ENCODE measurements at regions not wholly inside any gene's neighbourhood (a gene's known extent, or its start where the extent isn't known, plus 50 kb on each side); places are given as distances from the start of the nearest gene placed in this dataset.
A peak's percentile ranks its signal among the peaks of the same experiment; 100 is the strongest.

- H3K9me3 Mint-ChIP-seq (ENCODE audit: low read depth): no peaks in the 10 kb centered on the region
- H3K36me3 Mint-ChIP-seq (ENCODE audit: insufficient read depth): no peaks in the 10 kb centered on the region
- TF ChIP-seq CTCF (IDR thresholded peaks at IDR 0.05; ENCODE audit: unreplicated experiment): peak; percentile 33
- H3K27me3 Mint-ChIP-seq: peaks cover 6% of the 10 kb centered on the region
- H3K4me1 Mint-ChIP-seq (ENCODE audit: low read depth): peaks cover 7% of the 10 kb centered on the region
- H3K27ac Mint-ChIP-seq: no peak overlapping the region
- DNase-seq (ENCODE audit: low spot score, unreplicated experiment): no peak
- H3K4me3 Mint-ChIP-seq (ENCODE audit: low read depth): no peak overlapping the region
These were observed 150.7 kb downstream of the KCTD15 start for GRCh38 chr19:33947265-33947964.

GRCh38 chr19:33948651-33949335, 152.1 kb downstream of the KCTD15 start:
- no peaks in the 10 kb centered on the region for H3K36me3 Mint-ChIP-seq (ENCODE audit: insufficient read depth)
- H3K4me1 Mint-ChIP-seq (ENCODE audit: low read depth): peaks cover 7% of the 10 kb centered on the region
- no peak overlapping the region for H3K27ac Mint-ChIP-seq
- peaks cover 6% of the 10 kb centered on the region for H3K27me3 Mint-ChIP-seq
- H3K9me3 Mint-ChIP-seq (ENCODE audit: low read depth): no peaks in the 10 kb centered on the region
- no peak for TF ChIP-seq CTCF (IDR thresholded peaks at IDR 0.05; ENCODE audit: unreplicated experiment)
- H3K4me3 Mint-ChIP-seq (ENCODE audit: low read depth): no peak overlapping the region
- no peak for DNase-seq (ENCODE audit: low spot score, unreplicated experiment)

GRCh38 chr19:33950091-33950750, 153.6 kb downstream of the KCTD15 start:
- H3K27me3 Mint-ChIP-seq: peaks cover 12% of the 10 kb centered on the region
- TF ChIP-seq CTCF (IDR thresholded peaks at IDR 0.05; ENCODE audit: unreplicated experiment): no peak
- H3K9me3 Mint-ChIP-seq (ENCODE audit: low read depth): no peaks in the 10 kb centered on the region
- no peak for DNase-seq (ENCODE audit: low spot score, unreplicated experiment)
- H3K4me3 Mint-ChIP-seq (ENCODE audit: low read depth): no peak overlapping the region
- H3K36me3 Mint-ChIP-seq (ENCODE audit: insufficient read depth): no peaks in the 10 kb centered on the region
- H3K27ac Mint-ChIP-seq: no peak overlapping the region
- peaks cover 7% of the 10 kb centered on the region for H3K4me1 Mint-ChIP-seq (ENCODE audit: low read depth)

- DNase-seq (ENCODE audit: low spot score, unreplicated experiment): no peak
- Mint-ChIP-seq H3K4me3 (ENCODE audit: low read depth) (no peak overlapping the region), H3K27ac (no peak overlapping the region), H3K27me3 (peaks cover 13% of the 10 kb centered on the region), H3K9me3 (ENCODE audit: low read depth) (no peaks in the 10 kb centered on the region), H3K36me3 (ENCODE audit: insufficient read depth) (no peaks in the 10 kb centered on the region), H3K4me1 (ENCODE audit: low read depth) (peaks cover under 1% of the 10 kb centered on the region)
- no peak for TF ChIP-seq CTCF (IDR thresholded peaks at IDR 0.05; ENCODE audit: unreplicated experiment)
These were observed 156.4 kb downstream of the KCTD15 start for GRCh38 chr19:33953023-33953422.

- no peaks in the 10 kb centered on the region for H3K9me3 Mint-ChIP-seq (ENCODE audit: low read depth)
- DNase-seq (ENCODE audit: low spot score, unreplicated experiment): no peak
- no peak overlapping the region for H3K27ac Mint-ChIP-seq
- no peaks in the 10 kb centered on the region for H3K4me1 Mint-ChIP-seq (ENCODE audit: low read depth)
- TF ChIP-seq CTCF (IDR thresholded peaks at IDR 0.05; ENCODE audit: unreplicated experiment): no peak
- H3K4me3 Mint-ChIP-seq (ENCODE audit: low read depth): no peak overlapping the region
- H3K27me3 Mint-ChIP-seq: peaks cover 15% of the 10 kb centered on the region
- no peaks in the 10 kb centered on the region for H3K36me3 Mint-ChIP-seq (ENCODE audit: insufficient read depth)
These were observed 156.9 kb downstream of the KCTD15 start for GRCh38 chr19:33953592-33953991.
